Limb (tissue), 2 donors: ENCODE measurements at regions not wholly inside any gene's neighbourhood (a gene's known extent, or its start where the extent isn't known, plus 50 kb on each side); places are given as distances from the start of the nearest gene placed in this dataset.

Source experiments
- DNase-seq, 2 donors: peaks; one replicate each; pipeline ENCODE4 v3.0.0-alpha.2; 2016; ENCODE audit errors: extremely low spot score in 2 of 2

GRCh38 chr5:116361979-116362577 lies 212.5 kb downstream of the SEMA6A start:
- DNase-seq, result no peak

GRCh38 chr5:116361171-116361967 lies 213.3 kb downstream of the SEMA6A start:
- peak; percentile 19 to 78 for DNase-seq

- peak in 1 of 2 donors; percentile 34 for DNase-seq
These were observed 214.4 kb downstream of the SEMA6A start for GRCh38 chr5:116360008-116360853.

- no peak for DNase-seq
These were observed 215.0 kb downstream of the SEMA6A start for GRCh38 chr5:116359592-116359991.

GRCh38 chr5:116358911-116359418 lies 215.7 kb downstream of the SEMA6A start:
- no peak for DNase-seq

- DNase-seq, result no peak
These were observed 216.6 kb downstream of the SEMA6A start for GRCh38 chr5:116358015-116358523.

- DNase-seq, result no peak
These were observed 218.6 kb downstream of the SEMA6A start for GRCh38 chr5:116355819-116356601.

GRCh38 chr5:116354699-116355098 lies 219.9 kb downstream of the SEMA6A start:
- DNase-seq, result no peak

- no peak for DNase-seq
These were observed 227.0 kb downstream of the SEMA6A start for GRCh38 chr5:116347657-116348056.

- DNase-seq, result no peak
These were observed 230.7 kb downstream of the SEMA6A start for GRCh38 chr5:116343961-116344360.
